H1 (cell line): ENCODE measurements at regions not wholly inside any gene's neighbourhood (a gene's known extent, or its start where the extent isn't known, plus 50 kb on each side); places are given as distances from the start of the nearest gene placed in this dataset.

Experiments
- CHD1 ChIP-seq: IDR thresholded peaks from 2 replicates; pipeline ENCODE4 v1.6.1; 2012; ENCODE audit warnings: low read depth, low read length, improper control_type of control experiment
- CHD7 ChIP-seq: fragments of 300-600 bp; sonication (generic); IDR thresholded peaks from 2 replicates; pipeline ENCODE4 v1.7.1; 2012; ENCODE audit warnings: low read length, moderate library complexity, mild to moderate bottlenecking, inconsistent platforms; ENCODE audit not compliant: insufficient replicate concordance
- EGR1 ChIP-seq: IDR thresholded peaks from 2 replicates; pipeline ENCODE4 v1.6.1; 2011; ENCODE audit warnings: low read depth, low read length, borderline replicate concordance
- JUN ChIP-seq: IDR thresholded peaks from 2 replicates; pipeline ENCODE4 v1.6.1; 2011; ENCODE audit warnings: low read depth, mild to moderate bottlenecking, improper control_type of control experiment, low read length
- RAD21 ChIP-seq, 2 experiments: IDR thresholded peaks in 1 of 2; conservative IDR thresholded peaks in 1 of 2; 2 replicates each; pipeline ENCODE4 v1.6.1; 2011; ENCODE audit warnings: low read depth in 2 of 2, low read length in 2 of 2, improper control_type of control experiment in 1 of 2, inconsistent platforms in 1 of 2, mild to moderate bottlenecking in 1 of 2, moderate library complexity in 1 of 2
- YY1 ChIP-seq: IDR thresholded peaks from 2 replicates; pipeline ENCODE4 v1.6.1; 2011; ENCODE audit warnings: low read depth, mild to moderate bottlenecking, low read length

- TF ChIP-seq RAD21 (IDR thresholded peaks at IDR 0.05 in 1 of 2, conservative IDR thresholded peaks at IDR 0.05 in 1 of 2; ENCODE audit: low read depth in 2 of 2, low read length in 2 of 2) (no peak), CHD7 (no peak), JUN (no peak), CHD1 (no peak), YY1 (no peak), EGR1 (no peak)
Measured at GRCh38 chr14:34063042-34063441, 112.2 kb upstream of the EGLN3 start (continued).
